GM18498 (cell line): ENCODE measurements at regions not wholly inside any gene's neighbourhood (a gene's known extent, or its start where the extent isn't known, plus 50 kb on each side); places are given as distances from the start of the nearest gene placed in this dataset.
"Not testable (repeated sequence)": the region's sequence is repeated elsewhere in the genome, so short reads cannot be mapped to it uniquely, and the experiment has no call there.

Experiments used
- ATAC-seq: cut with Tn5 transposase; IDR thresholded peaks from one replicate; pipeline ENCODE4 v1.9.1; 2021; ENCODE audit warnings: mild to moderate bottlenecking, moderate library complexity; ENCODE audit not compliant: unreplicated experiment

- peak; percentile 81 for ATAC-seq
Measured at GRCh38 chr4:75289914-75290582, 224.2 kb downstream of the RCHY1 start.

DNA sequence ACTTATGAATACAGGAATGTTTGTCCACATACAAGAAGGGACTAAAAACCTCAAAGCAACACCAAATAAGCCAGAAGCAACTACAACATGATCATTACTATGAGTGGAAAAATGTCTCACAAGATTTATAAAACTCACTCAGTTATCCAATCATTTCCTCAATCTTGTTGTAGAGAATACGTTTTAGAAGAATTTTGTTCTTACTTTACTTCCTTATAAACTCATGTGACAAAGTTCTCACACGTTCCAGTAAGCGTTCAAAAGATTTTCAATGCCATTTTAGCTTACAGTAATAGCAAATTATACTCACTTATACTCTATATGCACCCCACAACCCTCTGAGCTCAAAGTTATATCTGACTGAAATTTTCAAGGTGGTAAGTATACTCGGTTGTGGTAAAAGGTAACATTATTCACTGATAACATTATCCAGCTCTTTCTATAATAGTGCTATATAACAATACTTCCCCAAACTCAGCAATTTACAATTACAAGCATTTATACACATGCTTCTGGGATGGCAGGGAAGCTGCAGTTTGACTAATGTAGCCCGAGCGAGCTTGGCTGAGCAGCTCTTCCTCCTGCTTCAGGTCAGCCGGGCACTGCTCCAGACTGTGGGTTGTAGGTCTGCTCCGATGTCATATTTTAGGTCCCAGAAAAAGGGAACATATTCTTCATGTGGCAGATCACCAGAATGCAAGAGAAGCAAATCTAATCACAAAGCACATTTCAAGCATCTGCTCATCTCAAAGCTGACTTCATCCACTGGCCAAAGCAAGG lies 226.3 kb downstream of the RCHY1 start:
- ATAC-seq: no peak

DNA sequence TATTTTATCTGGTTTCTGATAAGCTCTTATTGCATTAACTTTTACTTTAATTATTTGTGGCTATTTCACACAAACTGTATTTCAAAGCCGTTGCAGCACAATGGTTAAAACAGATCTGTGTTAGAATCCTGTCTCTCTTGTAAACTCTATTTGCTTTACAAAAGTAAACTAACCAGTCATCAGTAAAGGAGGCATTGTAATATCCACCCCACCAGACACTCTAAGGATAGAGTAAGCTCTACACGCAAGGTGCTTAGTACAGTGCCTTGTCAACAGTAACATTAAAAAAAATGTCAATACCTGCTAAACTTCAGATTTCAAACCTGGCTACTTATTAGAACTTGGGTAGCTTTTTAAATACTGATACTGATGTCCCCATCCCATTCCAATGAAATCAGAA lies 228.4 kb downstream of the RCHY1 start:
- ATAC-seq: no peak

GRCh38 chr4:75284831-75285230 lies 229.4 kb downstream of the RCHY1 start:
- no peak for ATAC-seq

GRCh38 chr4:75280461-75280860 lies 233.7 kb downstream of the RCHY1 start:
- not testable (repeated sequence) for ATAC-seq

DNA sequence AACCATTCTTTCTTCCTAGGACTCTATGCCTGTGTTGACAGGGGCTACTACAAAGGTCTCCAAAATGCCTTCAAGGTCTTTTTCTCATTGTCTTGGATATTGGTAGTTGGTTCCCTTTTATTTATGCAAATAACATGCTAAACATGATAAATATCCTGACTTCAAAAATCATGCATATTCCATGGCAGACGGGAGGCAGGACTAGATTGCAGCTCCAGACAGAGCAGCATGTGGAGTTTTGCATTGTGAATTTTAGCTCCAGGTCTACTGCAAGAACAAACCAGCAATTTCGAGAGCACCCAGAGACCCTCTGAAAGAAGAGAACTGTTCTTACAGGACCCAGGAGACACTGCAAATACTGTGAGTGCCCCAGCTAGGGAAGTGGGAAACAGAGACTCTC lies 254.9 kb downstream of the RCHY1 start:
- ATAC-seq: no peak

DNA sequence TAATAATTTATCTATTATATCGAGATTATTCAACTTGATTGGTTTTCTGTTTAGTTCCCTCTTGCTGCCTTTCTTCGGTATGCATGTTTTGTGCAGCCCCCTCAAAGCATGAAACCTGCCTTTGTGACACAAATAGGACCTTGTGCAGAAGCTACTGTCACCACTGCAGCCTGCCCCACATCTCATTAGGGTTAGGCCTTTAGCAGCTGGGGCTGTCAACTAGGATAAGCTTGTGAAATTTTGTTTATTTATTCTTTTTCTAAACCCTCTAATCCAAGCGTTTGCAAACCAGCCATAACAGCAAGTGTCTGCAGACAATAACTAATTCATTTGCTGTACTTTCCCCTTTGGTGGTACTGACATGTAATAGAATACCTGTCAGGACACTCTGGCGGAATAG lies 258.9 kb downstream of the RCHY1 start:
- no peak for ATAC-seq

DNA sequence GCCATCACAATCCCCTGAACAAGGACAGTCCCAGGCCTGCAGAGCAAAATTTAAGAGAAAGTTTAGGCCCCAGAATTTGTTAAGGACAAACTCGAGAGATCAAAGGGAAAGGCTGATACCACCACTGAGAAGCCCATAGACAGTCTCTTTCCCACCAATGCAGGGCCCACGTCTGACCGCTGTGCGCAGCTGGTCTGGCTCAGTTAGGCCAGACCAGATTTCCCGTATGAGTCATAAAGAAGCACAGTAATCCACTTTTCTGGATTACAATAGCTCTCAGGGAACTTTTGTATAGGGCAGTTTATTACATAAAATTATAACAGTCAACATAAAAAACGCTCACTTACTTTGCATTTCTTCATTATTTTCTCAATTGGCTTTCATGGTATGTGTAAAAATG lies 259.5 kb downstream of the RCHY1 start:
- no peak for ATAC-seq

- not testable (repeated sequence) for ATAC-seq
Measured at GRCh38 chr4:75253094-75253493, 261.1 kb downstream of the RCHY1 start.

GRCh38 chr4:75251547-75251946 lies 262.7 kb downstream of the RCHY1 start:
- ATAC-seq: peak; percentile 95

DNA sequence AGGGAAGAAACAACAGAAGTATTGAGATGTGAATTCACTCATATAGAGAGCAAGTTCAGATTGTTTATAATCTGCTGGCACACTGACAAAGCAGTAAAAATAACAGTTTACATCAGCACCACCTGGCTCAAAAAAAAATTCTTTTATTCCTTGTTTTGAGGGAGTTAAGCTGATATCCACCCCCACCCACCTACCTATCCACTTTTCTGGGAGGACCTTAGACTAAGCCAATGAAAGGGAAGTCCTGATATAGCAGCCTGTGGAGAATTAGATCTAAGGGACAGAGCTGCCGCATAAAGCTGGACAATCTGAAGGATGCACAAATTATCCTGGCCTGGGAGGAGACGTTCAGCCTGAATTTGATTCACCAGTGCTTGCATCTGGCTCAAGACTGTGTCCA lies 264.5 kb downstream of the RCHY1 start:
- no peak for ATAC-seq

DNA sequence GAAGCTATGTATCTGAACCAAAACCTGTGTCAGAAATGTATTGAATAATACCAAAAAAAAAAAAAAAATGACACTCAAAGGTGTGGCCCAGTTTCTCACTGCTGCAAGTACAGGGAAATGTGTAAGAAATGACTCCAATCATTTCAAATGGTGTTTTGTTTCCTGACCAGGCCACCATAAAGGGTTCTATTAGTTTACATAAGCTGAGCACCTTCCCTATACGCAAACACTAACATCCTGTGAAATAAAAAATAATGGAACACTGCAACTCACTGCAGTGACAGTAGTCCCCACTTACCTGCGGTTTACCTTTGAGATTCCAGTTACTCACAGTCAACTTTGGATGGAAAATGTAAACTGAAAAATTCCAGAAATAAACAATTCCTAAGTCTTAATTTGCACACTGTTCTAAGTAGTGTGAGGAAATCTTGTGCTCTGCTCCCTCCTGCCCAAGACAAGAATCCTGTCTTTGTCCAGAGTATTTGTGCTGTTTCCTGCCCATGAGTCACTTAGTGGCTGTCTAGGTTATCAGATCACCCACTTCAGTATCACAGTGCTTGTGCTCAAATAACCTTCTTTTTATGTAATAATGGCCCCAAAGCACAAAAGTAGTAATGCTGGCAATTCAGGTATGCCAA lies 265.3 kb downstream of the RCHY1 start:
- no peak for ATAC-seq

DNA sequence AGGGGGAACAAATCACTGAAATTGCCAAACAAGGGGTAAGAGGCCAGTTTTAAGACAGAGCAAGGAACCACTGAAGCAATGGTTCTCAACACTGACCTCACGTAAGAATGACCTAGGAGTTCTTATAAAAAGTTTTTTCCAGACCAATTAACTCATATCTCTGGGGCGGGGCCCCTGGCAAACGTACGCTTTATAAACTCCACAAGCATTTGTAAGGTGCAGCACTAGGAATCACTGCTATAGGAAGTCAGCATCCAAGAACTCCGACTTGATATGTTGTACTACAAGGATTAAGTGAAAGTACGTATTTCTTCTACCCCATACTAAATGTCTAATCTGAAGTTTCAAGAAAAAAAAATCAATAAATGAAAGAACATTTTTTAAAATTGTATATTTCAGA lies 269.9 kb downstream of the RCHY1 start:
- ATAC-seq: no peak

- no peak for ATAC-seq
Measured at GRCh38 chr4:75243570-75243969, 270.6 kb downstream of the RCHY1 start.

DNA sequence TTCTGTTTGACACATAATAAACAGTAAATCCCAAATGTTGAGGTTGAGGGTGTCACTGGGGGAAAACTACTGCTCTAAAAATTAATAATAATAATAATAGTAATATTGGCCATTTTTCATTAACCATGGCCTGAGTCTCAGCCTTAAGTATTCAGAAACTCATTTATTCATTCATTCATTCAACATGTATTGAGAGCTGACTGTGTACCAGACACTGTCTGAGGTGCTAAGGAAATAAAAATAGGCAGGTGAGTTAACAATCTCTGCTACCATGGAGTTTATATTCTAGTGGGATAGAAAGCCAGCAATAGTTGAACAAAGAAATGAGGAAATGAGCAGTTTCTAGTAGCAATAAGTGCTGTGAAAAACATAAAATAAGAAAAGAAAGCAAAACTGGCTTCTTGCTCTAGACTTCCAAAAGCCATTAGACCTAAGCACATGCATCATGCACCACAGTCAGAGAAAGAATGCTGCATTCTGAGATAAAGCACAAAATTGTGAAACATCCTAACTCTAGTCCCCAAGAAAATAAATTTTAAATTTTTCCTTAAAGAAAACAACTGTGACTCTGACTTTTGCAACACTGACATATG lies 278.7 kb downstream of the RCHY1 start:
- peak; percentile 99 for ATAC-seq

DNA sequence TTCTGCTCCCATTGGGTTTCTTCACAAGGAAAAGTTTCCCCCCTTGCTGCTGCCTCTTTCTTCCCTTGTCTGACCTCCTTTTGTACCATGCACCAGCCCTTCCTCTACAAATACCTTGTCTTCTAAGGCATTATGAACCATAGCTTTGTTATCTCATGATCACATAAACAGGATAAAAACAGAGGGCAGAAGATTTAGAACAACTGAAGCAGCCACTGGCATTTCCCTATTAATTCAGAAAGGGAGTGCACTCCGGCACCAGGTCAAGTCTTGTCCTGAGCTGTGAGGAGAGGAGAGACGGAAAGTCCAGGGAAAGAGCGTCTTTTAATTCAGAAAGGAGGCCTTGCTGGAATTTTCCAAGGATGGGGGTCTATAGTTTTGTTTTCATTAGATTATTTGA lies 281.7 kb downstream of the RCHY1 start:
- no peak for ATAC-seq

DNA sequence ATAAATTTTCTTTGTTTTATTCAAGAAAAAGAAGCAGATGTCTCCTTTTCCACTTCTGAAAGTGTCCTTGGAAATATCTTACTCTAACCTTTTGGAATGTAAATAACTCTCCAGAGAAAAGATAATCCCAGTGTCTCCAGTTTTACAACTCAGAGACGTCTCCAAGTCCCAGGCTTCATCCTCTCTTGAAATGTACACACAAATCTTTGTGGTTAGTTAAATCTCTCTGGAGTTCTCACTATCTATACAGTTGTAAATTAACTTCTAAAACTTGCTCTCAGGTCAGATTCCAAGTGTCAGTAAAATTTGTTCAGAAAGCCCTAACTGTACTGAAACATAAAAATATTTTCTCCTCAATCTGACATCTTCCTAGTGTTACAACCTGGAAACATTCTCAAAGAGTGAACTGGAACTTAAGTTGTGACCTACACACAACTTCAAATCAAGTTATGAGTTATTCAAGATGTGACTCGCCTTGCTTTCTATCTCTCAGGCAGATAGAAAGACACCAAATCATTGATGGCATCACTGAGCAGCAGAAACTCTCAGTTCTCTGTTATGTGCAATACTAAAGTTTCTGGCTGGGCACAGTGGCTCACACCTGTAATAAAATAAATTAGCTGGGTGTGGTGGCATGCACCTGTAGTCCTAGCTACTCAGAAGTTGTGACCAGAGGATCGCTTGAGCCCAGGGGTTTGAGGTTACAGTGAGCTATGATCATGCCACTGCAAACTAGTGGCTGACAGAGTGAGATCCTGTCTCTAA lies 284.2 kb downstream of the RCHY1 start:
- ATAC-seq: peak; percentile 95

- ATAC-seq: no peak
Measured at GRCh38 chr4:75213480-75213879, 280.6 kb downstream of the PARM1 start.

DNA sequence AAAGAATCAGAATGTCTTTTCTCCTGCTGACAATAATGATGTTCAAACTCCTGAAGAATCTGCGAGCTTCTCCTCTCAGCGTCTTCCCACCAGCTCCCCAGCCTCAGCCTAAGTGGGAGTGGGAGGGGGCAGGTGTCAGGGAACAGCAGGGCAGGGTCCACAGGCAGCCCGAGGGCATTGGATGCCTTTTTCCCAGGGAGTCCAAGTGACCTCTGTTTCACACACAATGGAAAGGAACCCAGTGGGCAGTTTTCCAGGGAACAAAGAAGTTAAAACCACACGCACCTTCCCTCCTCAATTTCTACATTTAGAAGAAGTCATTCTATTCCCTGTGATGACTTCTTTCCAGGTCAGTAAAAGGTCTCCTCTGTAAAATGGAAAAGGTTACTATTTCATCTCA lies 278.5 kb downstream of the PARM1 start:
- ATAC-seq: no peak

GRCh38 chr4:75207902-75208301 lies 275.0 kb downstream of the PARM1 start:
- ATAC-seq: no peak

GRCh38 chr4:75195111-75195510 lies 262.2 kb downstream of the PARM1 start:
- no peak for ATAC-seq
